NCI-H187 treated with DMSO at 0.1 percent for 48 hours (cell line): ENCODE measurements at regions not wholly inside any gene's neighbourhood (a gene's known extent, or its start where the extent isn't known, plus 50 kb on each side); places are given as distances from the start of the nearest gene placed in this dataset.
"Not testable (repeated sequence)": the region's sequence is repeated elsewhere in the genome, so short reads cannot be mapped to it uniquely, and the experiment has no call there.

Experiments used
- DNase-seq: peaks from one replicate; lab custom pipeline; 2025; lab: John Stamatoyannopoulos, UW

DNA sequence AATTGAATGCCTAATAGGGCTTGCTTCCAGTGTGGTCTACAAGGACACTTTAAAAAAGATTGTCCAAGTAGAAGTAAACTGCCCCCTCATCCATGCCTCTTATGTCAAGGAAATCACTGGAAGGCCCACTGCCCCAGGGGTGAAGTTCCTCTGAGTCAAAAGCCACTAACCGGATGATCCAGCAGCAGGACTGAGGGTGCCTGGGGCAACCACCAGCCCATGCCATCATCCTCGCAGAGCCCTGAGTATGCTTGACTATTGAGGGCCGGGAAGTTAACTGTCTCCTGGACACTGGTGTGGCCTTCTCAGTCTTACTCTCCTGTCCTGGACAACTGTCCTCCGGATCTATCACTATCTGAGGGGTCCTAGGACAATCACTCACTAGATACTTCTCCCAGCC, 411.5 kb downstream of the TENT5A start:
- no peak for DNase-seq

DNA sequence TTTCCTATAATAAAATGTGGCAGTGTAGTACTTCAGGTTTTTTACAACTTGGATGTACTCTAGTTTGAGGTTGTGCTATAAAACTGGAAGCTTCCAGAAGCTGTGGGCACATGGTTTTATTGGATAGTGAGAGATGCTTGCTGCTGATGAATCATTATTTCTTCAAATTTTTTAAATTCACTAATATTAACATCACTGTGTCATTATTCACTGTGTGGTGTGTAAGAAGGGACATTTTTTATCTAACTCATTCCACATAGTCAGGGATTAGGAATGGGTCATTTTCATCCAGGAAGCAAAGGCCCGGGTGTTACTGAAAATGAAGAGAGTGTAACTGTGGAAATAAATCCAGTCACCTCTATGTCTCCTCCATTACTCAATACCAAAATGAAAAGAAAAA, 421.0 kb downstream of the TENT5A start:
- no peak for DNase-seq

DNA sequence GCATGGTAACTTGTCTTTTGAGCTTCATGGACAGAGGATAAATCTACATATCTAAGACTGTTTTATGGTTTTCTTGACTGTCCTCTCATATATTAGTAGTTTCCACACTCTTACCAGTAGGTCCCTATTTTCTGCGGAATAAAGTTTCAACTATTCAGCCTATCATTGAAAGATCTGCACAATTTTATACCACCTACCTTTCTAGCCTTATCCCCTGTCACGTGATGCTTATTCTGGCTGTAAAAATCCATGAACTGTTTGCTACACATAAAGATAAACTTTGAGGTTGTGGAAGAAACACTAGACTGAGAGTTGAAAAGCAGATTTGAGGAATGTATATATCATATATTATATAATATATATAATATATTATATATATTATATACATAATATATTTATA, 423.8 kb downstream of the TENT5A start:
- DNase-seq = no peak

DNA sequence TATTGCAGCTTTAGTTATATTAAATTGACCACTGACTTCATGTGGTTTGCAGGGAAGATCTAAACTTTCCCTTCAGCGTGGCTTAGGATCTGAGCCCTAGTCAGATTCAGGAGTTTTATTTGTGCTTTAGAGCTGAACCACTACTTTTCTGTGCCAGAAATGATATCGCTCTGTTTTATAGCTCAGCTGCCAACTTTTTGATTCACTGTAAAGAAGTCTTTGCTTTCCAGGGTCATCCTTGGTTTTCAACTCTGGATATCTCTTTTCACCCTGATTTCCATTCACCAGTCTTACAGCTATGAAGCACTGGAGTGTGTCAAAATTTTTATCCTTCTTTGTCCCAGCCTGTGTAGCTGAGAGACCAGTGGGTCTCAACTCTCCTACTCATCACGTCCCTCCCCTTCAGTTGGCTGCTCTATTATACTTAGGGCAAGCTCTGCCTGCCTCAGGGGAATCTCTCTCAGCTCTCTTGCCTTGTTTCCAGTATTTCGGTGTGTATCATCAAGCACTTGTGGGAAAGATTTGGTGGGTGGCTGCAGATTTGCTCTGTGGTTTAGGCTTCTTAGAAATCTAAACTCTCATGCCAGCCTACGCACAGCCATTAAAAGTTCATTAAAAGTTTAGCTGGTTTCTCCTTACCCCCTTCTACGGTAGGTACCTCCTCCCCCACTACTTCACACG, 425.5 kb downstream of the TENT5A start:
- DNase-seq = no peak

DNA sequence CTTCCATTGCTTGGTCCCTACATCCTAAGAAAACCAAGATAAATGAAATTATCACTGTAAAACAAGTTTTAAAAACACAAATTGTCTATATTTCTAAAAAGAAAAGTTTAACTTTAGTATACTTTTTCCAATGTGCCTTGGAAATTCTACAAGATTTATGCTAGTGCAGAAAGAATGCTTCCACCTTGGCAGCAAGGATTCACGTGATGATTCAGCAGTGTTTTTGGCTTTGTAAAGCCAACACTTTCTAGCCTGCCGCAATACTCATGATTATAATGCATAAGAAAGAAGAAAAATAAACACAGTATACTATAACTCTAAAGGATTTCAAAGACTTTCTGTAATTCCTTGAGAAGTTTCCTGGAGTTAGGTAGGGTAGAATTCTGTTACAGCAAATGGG, 442.7 kb downstream of the TENT5A start:
- no peak for DNase-seq

DNA sequence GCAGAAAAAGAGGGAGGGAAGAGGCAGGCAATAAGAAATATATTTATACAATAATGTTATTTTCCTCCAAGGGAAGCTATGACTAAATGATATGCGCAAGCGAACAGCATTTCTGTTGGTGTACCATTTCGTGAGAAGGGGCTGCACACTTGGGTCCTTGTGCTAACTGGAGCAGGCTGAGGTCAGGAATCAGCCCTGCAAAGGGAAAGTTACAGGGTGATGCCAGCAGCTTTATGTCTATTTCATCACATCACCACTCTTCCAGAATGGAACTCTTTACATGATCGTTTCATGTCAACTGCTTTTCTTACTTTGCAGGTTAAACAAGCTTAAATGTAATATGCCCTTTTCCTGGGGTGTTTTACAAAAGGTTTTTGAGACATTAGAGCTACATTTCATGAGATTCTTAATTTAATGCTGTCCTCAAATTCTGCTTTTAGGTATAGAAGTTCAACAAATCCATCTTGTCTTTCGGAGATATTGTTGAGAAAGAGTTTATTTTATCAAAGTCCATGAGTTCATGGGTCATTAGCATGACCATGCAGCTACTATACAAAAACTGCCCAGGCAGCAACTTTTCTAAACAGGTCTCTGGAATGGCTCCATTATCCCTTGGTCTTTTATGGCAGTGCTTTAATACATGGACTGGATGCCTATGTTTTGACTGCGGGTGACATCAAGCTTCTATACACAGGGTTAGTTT, 443.8 kb downstream of the TENT5A start:
- DNase-seq = no peak

DNA sequence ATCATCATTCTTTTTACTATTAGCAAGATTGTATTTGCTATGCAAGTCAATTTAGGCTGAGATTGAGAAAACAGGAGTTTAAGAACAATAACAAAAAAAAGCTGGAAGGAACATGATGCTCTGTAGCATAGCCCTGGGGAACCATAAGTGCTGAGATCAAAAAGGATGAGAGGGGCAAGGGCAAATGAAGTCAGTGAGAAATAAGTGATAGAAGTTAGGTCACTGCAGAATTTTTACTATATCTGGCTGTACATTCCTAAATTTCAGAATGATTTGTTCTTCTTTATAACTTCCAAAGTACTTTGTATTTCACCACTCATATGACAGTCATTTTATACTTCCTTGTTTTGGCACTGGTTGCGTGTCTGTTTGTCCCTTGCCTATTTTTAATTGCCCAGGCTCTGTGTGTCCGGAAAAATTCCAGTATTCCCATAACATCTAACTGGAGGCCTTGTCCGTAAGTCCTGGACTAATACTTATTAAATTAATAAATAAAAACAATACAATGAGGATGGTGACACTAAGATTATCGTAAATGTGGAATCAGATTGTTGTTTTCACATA, 444.7 kb downstream of the TENT5A start:
- no peak for DNase-seq

DNA sequence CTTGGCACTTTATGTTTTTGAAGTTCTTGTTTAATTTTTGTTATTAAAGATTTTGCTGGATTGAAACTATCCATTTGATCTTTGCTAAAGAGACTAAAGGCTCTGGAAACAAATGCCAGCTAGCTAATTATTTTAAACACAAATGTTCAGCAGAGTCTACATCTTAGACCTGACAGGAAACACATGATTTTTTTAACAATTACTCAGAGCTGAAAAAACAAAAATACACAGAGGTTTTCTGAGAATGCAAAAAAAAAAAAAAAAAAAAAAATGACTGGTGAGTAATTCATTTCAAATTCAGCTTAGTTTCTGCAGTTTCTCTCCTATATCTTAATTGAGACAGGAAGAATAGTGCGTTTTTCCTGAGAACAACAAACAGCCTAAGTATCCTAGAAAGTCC, 448.0 kb downstream of the TENT5A start:
- no peak for DNase-seq

DNA sequence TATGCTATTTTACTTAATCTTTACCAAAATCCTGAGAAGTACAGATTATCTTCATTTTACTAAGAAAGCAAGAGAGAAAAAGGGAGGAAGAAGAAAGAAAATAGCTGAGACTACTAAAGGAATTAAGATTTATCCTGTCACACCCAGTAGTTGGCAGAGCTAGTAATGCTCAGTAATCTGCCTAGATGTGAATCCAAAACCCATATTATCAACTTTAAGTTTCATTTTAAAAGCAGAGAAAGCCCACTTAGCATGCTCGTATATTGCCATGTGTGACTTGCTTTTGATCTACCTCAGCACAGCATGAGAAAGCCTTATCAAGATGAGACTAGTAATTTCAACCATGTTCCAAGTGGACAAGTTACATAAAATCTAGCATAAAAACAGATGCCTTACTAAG, 451.5 kb downstream of the TENT5A start:
- no peak for DNase-seq

DNA sequence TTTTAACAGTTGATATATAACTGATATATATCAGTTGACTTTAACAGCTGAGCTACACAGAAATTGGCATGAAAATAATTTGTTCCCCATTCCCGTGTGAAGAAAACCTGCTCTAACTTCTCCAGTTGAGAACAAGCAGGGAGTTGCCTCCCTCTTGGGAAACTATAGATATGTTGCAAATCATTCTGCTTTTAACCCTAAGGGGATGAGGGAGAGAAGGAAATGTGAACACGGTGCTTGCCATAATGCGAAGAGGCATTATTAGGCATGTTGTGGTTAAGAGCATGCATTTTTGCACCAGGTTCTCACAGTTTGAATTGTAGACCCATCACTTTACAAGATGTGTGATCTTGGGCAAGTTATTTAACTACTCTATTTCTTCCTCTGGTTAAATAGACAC, 453.7 kb downstream of the TENT5A start:
- DNase-seq = no peak

DNA sequence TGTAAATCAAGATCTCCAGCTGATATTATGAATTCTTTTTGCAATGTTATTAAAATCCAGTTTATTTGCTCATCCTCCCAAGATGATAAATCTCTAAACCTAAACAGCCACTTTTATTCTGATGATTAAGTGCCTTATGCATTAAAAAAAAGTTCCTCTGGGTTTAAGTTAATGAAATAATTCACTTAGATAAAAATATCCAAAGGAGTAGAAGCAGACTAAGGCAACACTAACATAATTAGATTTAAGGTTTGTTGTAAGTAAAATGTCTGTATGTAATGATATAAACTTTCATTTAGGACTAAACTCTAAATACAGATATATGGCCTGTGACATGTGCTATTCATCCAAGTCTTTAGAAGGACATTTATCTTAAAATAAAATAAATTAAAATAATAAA, 457.2 kb downstream of the TENT5A start:
- DNase-seq = no peak

DNA sequence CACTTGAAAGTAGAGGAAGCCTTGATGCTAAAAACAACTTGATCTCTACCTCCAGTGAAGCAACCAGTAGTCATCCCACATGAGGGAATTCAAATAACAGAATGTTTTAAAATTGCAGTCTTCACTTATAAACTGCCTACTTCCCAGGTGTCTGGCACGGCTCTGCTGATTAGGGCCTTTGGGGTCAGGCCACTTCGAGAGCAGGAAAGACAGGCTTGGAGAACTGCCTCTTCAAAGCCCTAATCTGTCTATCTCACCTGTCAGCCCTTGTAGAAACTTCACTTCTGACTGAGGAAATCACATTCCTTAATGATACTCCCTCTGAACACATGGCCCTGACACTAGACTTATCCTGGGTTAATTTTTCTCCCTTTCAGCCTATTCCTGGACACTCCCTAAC, 458.6 kb downstream of the TENT5A start:
- no peak for DNase-seq

DNA sequence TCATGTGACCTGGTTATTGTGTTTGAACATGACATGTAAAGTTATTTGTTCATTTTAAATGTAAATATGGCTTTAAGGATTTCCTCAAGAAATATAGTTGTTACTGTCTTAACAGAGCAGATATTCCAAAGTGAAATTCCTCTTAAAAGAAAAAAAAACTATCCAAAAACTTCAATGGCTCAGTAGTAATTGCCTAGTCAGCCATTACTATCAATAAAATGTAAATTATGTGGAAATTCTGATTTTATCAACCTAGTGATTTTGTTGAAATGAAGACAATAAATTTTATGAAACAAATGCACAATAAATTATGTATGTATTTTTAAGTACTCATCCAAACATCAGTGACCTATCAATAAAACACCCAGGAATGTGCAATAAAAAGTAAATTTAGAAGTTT, 463.3 kb downstream of the TENT5A start:
- DNase-seq = no peak

DNA sequence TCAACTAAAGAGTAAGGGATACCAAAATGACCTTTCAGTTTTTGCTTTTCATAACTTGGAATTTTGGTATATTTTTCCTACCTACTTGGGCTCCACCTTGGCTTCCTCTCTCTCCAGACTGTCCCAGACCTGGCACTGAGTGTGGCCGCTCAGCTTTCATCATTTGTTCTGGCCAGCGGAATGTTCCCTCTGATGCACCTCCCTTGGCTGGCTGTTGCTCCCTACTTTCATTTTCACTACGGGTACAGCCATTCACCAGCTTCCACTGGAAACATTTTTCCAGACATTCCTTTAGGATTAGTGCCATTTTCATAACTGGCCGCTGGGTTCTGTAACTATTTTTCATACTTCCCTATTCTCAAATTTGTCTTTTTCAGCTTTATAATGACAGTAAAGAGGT, 487.4 kb downstream of the TENT5A start:
- no peak for DNase-seq

DNA sequence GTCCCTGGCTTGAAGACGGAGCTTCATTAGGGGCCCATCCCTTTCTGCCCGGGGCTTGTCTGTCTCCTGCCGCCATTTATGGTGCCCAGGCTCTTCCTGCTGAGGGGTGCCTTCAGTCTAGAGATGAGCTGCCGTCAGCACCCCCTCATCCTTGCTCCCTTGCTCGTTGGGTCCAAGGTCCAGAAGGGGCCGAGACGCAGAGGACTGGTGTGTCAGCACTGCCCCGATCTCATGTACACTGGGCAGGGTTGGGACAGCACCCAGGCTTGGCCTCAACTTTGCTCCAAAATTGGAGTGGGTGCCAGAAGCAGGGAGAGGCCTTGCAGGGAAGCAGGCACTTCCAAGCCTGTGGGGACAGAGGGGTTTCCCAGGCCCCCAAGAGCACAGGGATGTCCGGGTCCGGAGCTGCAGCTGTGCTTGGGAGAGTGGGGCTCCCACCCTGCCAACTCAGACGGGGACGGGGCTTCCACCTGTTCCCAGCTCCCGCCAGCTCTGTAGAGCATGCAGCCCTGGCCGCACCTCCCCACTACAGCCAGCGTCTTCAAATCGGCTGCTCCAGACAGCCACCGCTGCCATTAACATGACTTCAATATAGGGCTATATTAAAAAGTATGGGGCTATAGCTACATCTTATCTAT, 488.8 kb downstream of the TENT5A start:
- DNase-seq = no peak

DNA sequence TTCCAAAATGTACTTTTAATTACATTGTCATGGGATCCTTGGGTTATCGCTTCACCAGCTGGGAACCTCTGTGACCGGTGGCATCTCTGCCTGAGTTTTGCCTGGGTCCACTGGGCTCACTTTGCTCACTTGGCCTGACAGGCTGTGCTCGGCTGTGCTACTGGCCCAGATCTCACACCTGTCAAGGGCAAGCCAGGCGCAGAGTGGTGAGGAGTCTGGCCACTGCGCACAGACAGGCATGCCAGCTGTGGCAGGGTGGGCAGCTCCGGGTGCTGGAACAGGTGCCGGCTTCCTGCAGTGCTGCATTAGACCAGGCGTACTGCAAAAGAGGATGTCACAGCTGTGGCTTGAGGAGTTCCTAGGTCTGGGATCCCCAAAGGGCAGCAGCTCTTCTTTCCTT, 489.8 kb downstream of the TENT5A start:
- no peak for DNase-seq

DNA sequence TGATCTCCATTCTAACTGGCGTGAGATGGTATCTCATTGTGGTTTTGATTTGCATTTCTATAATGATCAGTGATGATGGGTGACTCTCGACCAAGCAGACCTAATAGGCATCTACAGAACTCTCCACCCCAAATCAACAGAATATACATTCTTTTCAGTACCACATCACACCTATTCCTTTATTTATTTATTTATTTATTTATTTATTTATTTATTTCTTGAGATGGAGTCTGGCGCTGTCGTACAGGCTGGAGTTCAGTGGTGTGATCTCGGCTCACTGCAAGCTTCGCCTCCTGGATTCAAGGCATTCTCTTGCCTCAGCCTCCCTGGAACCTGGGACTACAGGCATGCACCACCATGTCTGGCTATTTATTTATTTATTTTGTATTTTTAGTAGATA, 496.3 kb downstream of the TENT5A start:
- not testable (repeated sequence) for DNase-seq

DNA sequence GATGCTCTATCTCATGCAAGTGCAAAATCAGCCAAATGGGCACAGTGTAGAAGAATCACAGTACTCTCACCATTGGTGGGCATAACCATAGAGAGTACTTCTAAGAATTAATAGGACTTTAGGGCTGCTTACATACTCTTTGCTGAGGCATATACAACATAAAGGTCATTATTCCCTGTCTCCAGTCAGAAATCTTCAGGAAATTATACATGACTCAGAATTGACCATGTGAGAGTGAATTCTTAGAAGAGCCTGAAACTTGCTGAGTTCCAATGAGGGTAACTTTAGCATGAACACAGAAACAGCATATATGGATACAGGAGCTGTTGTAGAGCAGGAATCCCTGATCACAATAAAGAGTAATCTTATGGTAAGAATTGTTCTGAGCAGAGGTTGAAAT, 498.7 kb downstream of the TENT5A start:
- no peak for DNase-seq

DNA sequence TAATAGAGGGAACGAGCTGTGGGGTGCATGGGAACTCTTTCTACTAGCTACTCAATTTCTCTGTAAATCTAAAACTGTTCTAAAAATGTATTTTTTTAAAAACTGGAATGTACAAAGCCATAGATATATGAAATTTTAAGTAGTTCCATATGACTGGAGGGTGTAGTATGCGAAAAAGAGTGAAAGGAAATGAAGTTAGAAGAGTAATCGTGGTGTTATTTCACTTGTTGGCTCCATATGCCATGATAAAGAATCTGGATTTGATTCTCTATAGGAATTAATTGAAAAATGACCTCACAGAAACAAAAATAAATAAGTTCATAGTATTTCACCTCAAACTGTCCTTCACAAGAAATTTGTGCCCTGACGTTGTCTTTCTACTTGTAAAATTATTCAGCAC, 500.2 kb downstream of the TENT5A start:
- DNase-seq = no peak

DNA sequence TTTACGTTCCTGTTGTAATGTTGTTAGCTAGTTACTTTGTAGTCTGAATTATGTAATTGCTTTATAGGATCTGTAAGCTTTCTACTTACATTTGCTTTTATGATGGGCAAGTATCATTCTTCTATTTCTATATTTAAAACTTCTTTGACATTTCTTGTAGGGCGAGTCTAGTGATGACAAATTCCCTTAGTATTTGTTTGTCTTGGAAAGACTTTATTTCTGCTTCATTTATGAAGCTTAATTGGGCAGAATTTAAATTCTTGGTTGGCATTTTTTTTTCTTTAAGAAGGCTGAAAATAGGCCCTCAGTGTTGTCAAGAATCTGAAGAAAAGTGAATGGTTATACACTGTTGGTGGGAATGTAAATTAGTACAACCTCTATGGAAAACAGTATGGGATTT, 506.3 kb downstream of the TENT5A start:
- DNase-seq = no peak

DNA sequence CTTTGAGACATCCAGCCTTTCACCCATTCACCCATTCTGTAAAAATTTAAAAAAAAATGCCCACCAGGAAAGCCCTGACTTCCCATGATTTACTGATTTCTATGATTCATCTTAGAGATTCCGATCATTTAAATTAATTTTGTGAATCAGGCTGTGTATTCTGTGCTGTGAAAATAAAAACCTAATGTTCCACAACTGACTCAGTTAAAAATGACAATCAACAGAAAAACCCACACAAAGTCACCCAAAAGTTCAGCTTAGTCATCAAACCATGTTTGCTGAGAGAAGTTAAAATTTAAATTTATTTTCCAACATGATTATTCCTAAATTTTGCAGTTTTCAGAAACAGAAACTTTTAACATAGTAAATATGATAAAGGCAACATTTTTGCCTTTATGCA, 509.9 kb downstream of the TENT5A start:
- no peak for DNase-seq

DNA sequence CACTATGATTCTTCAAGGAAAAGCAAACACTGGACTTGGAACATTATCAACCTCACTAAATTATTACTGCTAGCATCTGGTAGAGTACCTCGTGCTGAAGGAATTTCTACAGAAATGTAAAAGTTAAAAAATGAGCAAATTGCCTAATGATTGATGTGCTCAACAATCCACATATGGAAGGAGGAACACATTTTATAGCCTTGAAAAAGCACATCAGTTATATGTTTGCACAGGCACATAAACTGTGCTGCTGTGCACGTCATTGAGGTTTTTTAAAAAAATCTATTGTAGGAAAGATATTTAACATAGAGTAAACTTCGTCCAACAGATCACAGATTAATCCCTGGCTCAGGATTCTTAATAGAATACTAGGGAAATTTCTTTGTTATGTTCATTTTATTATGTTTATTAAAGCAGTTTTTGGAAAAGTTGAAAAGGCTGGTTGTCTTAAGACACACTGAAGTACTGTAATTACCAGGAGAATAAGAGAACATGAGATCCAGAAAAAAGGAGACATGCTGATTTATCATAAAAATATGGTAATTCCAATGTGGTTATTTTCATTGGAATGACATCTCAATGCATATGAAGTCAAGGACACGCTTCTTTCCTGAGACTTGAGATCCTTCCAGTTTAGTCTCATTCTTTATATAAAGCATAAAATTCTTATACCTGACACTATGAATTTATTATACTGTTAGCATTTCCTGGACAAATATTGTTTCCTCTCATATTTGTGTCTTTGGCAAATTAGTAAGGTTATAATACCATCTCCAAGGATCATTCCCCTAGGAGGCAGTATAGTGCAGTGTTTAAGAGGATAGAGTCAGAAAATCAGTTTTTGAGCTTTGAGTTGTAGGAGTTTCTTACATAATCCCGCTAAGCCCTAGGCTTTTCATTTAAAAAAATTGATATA, 511.1 kb downstream of the TENT5A start:
- no peak for DNase-seq
